Natural killer cell (primary cell): ENCODE measurements at regions not wholly inside any gene's neighbourhood (a gene's known extent, or its start where the extent isn't known, plus 50 kb on each side); places are given as distances from the start of the nearest gene placed in this dataset.

Experiments
- ATAC-seq, 3 donors: fragments of 150-1000 bp in 2 of 3; fragments of 200-7000 bp in 1 of 3; cut with Tn5 transposase; 1 replicate in 1 of 3; 2 replicates in 2 of 3; pipeline ENCODE4 v1.10.0; 2021; ENCODE audit warnings: mild to moderate bottlenecking in 2 of 3, moderate library complexity in 2 of 3
- DNase-seq, 2 donors: peaks; one replicate each; pipeline versions ENCODE4 v3.0.0 to v3.0.0-alpha.2; 2013 to 2021; ENCODE audit warnings: mixed read lengths in 1 of 2
- H3K27ac ChIP-seq: one replicate; pipeline ENCODE4 v1.5.1; 2013; ENCODE audit warnings: mild to moderate bottlenecking, low read length
- H3K27me3 ChIP-seq: one replicate; pipeline ENCODE4 v1.6.1; 2013; ENCODE audit warnings: low read length; ENCODE audit not compliant: control insufficient read depth, insufficient read depth
- H3K36me3 ChIP-seq: one replicate; pipeline ENCODE4 v1.6.1; 2013; ENCODE audit warnings: low read length; ENCODE audit not compliant: control insufficient read depth, insufficient read depth
- H3K4me1 ChIP-seq: one replicate; pipeline ENCODE4 v1.6.1; 2013; ENCODE audit warnings: low read length; ENCODE audit not compliant: control insufficient read depth, insufficient read depth
- H3K4me3 ChIP-seq: one replicate; pipeline ENCODE4 v1.5.1; 2013; ENCODE audit warnings: low read length
- H3K9me3 ChIP-seq: one replicate; pipeline ENCODE4 v1.6.1; 2013; ENCODE audit warnings: low read length; ENCODE audit not compliant: control insufficient read depth, insufficient read depth
- H3K27ac Mint-ChIP-seq, 2 donors: one replicate each; pipeline ENCODE4 v1.8.0; 2022; ENCODE audit warnings: mild to moderate bottlenecking in 2 of 2, mixed read lengths in 2 of 2, moderate library complexity in 1 of 2
- H3K27me3 Mint-ChIP-seq, 2 donors: one replicate each; pipeline ENCODE4 v1.8.0; 2022; ENCODE audit warnings: low read depth in 2 of 2, mixed read lengths in 2 of 2
- H3K36me3 Mint-ChIP-seq: one replicate; pipeline ENCODE4 v1.8.0; 2022; ENCODE audit warnings: mixed read lengths
- H3K4me1 Mint-ChIP-seq, 2 donors: one replicate each; pipeline ENCODE4 v1.8.0; 2022; ENCODE audit warnings: mixed read lengths in 2 of 2
- H3K4me3 Mint-ChIP-seq: one replicate; pipeline ENCODE4 v1.8.0; 2022; ENCODE audit warnings: mild to moderate bottlenecking, moderate library complexity, mixed read lengths
- H3K9me3 Mint-ChIP-seq, 2 donors: one replicate each; pipeline ENCODE4 v1.8.0; 2022; ENCODE audit warnings: mixed read lengths in 2 of 2
- CTCF ChIP-seq: fragments of 200-600 bp; IDR thresholded peaks from one replicate; pipeline ENCODE4 v1.8.0; 2022; ENCODE audit warnings: antibody characterized with exemption
- WGBS: methylation state at CpG from one replicate; pipeline ENCODE4 v1.1.7; 2013; ENCODE audit warnings: missing lambda C conversion rate; ENCODE audit not compliant: insufficient coverage; 5-methylcytosine and 5-hydroxymethylcytosine counted together
- intact Hi-C: fragments of 100-400 bp; cut with micrococcal nuclease; formaldehyde crosslinking; loops from one replicate; pipeline ENCODE4 v1.14.2; 2022

DNA sequence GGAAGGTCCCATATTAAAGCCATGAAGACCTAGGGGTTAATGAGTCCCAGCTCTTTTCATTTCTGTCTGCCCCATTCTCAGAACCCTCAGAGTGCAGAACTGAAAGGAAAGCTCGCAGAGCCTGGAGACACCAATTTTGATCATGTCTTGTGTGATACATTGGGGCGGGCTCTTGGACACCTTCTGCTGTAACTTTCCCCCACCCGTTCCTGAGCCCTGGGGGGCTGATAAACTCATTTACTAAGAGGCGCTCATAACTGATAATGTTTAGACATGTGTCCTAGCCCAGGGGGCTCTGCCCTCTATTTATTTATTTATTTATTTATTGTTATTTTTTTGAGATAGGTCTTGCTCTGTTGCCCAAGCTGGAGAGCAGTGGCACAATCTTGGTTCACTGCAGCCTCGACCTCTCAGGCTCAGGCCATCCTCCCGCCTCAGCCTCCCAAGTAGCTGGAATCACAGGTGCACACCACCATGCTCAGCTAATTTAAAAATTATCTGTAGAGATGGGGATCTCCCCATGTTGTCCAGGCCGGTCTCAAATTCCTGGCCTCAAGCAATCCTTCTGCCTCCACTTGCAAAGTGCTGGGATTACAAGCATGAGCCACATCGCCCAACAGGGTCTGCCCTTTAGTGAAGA is 72.4 kb upstream of the HAAO start:
- 96% methylated on average over 7 of the region's 8 CpGs for WGBS
- H3K27ac Mint-ChIP-seq, result no peak overlapping the region
- no peaks in the 10 kb centered on the region for H3K4me1 ChIP-seq
- no peak for ATAC-seq
- H3K4me3 Mint-ChIP-seq, result no peak overlapping the region
- no peak overlapping the region for H3K4me3 ChIP-seq
- peaks cover 6 to 13% of the 10 kb centered on the region in 2 donors for H3K4me1 Mint-ChIP-seq
- H3K27ac ChIP-seq, result no peak overlapping the region
- peaks cover 2 to 3% of the 10 kb centered on the region in 2 donors for H3K9me3 Mint-ChIP-seq
- H3K27me3 Mint-ChIP-seq, result no peaks in the 10 kb centered on the region
- DNase-seq, result no peak
- peaks cover 9% of the 10 kb centered on the region for H3K9me3 ChIP-seq
- H3K36me3 ChIP-seq, result no peaks in the 10 kb centered on the region
- peaks cover 11% of the 10 kb centered on the region for H3K36me3 Mint-ChIP-seq
- intact Hi-C loops, result no loop called here
- no peaks in the 10 kb centered on the region for H3K27me3 ChIP-seq
- TF ChIP-seq CTCF, result no peak

- no peaks in the 10 kb centered on the region for H3K27me3 Mint-ChIP-seq
- WGBS, result 44% methylated on average over 6 of the region's 6 CpGs
- Histone ChIP-seq H3K9me3 (peaks cover 9% of the 10 kb centered on the region), H3K27ac (no peak overlapping the region), H3K27me3 (no peaks in the 10 kb centered on the region), H3K4me1 (no peaks in the 10 kb centered on the region), H3K36me3 (no peaks in the 10 kb centered on the region), H3K4me3 (no peak overlapping the region)
- TF ChIP-seq CTCF, result no peak
- ATAC-seq (no peak), DNase-seq (no peak)
- H3K27ac Mint-ChIP-seq, result no peak overlapping the region
- H3K36me3 Mint-ChIP-seq, result peaks cover 9% of the 10 kb centered on the region
- intact Hi-C loops, result no loop called here
- peaks cover 6 to 13% of the 10 kb centered on the region in 2 donors for H3K4me1 Mint-ChIP-seq
- H3K9me3 Mint-ChIP-seq, result peaks cover 2 to 3% of the 10 kb centered on the region in 2 donors
- no peak overlapping the region for H3K4me3 Mint-ChIP-seq
Measured at GRCh38 chr2:42864222-42864621, 71.8 kb upstream of the HAAO start.

- Mint-ChIP-seq H3K27ac (no peak overlapping the region), H3K36me3 (peaks cover 4% of the 10 kb centered on the region), H3K4me1 (peaks cover 6 to 13% of the 10 kb centered on the region in 2 donors), H3K9me3 (peaks cover 0 to 2% of the 10 kb centered on the region in 2 donors), H3K27me3 (no peaks in the 10 kb centered on the region), H3K4me3 (no peak overlapping the region)
- ATAC-seq (no peak), DNase-seq (no peak)
- Histone ChIP-seq H3K4me1 (no peaks in the 10 kb centered on the region), H3K36me3 (no peaks in the 10 kb centered on the region), H3K9me3 (peaks cover 12% of the 10 kb centered on the region), H3K4me3 (no peak overlapping the region), H3K27me3 (no peaks in the 10 kb centered on the region), H3K27ac (no peak overlapping the region)
- TF ChIP-seq CTCF, result no peak
- WGBS, result 91% methylated on average over 10 of the region's 10 CpGs
- intact Hi-C loops, result no loop called here
Measured at GRCh38 chr2:42863751-42864150, 71.4 kb upstream of the HAAO start.

DNA sequence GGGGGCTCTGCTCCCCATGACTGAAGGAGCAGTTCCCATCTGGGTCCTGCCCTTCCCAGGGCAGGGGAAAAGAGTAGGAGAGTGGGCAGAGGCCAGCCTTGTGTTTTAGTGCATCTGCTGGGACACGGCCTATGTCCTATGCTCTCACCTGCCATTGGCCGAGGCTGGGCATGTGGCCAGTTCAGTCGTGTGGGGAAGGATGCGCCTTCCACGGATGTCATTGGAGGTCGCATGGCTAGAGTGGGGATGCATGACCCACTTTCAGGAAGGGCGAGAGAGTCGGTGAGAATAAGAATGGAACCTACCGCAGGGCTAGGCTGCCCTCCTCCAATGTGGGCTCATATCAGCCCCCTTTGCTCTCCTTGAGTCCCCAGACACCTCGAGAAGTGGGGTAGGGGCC is 70.9 kb upstream of the HAAO start:
- H3K36me3 Mint-ChIP-seq, result no peaks in the 10 kb centered on the region
- Histone ChIP-seq H3K27ac (no peak overlapping the region), H3K27me3 (no peaks in the 10 kb centered on the region), H3K4me1 (no peaks in the 10 kb centered on the region), H3K4me3 (no peak overlapping the region), H3K36me3 (no peaks in the 10 kb centered on the region), H3K9me3 (peaks cover 8% of the 10 kb centered on the region)
- intact Hi-C loops, result no loop called here
- no peak for DNase-seq
- H3K27ac Mint-ChIP-seq, result no peak overlapping the region
- 89% methylated on average over 10 of the region's 10 CpGs for WGBS
- H3K4me3 Mint-ChIP-seq, result no peak overlapping the region
- no peak for ATAC-seq
- no peaks in the 10 kb centered on the region for H3K27me3 Mint-ChIP-seq
- TF ChIP-seq CTCF, result no peak
- H3K4me1 Mint-ChIP-seq, result peaks cover 6 to 13% of the 10 kb centered on the region in 2 donors
- no peaks in the 10 kb centered on the region for H3K9me3 Mint-ChIP-seq
